ENCODE measurements at regions not wholly inside any gene's neighbourhood (a gene's known extent, or its start where the extent isn't known, plus 50 kb on each side); places are given as distances from the start of the nearest gene placed in this dataset.

DNA sequence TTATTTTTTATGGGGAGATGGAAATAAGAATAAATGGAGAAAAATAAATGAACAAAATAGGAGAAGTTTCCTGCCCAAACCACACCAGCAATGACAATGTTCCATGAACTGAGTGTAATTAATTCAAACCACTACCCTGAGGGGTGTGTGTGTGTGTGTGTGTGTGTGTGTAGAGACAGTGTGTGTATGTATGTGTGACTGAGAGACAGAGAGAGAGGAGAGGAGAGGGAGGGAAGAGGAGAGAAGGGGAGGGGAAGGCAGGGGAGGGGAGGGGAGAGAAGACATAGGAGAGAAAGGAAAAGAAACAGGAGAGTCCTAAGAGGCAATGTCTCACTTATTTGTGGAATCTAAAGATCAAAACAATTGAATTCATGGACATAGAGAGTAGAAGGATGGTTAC lies 65.0 kb upstream of the POU2AF1 start:
- Histone ChIP-seq H3K27ac (no peak overlapping the region), H3K4me3 (no peak overlapping the region), H3K27me3 (replicated peaks; ENCODE audit: insufficient read depth) (no peaks in the 10 kb centered on the region), H3K9me3 (no peaks in the 10 kb centered on the region), H3K4me1 (ENCODE audit: control insufficient read depth in 1 of 2, low read depth in 2 of 2) (no peaks in the 10 kb centered on the region), H3K36me3 (no peaks in the 10 kb centered on the region)
- no peak for ATAC-seq (ENCODE audit: insufficient number of reproducible peaks, low FRiP score, low read depth)
- TF ChIP-seq, protein P1, sequence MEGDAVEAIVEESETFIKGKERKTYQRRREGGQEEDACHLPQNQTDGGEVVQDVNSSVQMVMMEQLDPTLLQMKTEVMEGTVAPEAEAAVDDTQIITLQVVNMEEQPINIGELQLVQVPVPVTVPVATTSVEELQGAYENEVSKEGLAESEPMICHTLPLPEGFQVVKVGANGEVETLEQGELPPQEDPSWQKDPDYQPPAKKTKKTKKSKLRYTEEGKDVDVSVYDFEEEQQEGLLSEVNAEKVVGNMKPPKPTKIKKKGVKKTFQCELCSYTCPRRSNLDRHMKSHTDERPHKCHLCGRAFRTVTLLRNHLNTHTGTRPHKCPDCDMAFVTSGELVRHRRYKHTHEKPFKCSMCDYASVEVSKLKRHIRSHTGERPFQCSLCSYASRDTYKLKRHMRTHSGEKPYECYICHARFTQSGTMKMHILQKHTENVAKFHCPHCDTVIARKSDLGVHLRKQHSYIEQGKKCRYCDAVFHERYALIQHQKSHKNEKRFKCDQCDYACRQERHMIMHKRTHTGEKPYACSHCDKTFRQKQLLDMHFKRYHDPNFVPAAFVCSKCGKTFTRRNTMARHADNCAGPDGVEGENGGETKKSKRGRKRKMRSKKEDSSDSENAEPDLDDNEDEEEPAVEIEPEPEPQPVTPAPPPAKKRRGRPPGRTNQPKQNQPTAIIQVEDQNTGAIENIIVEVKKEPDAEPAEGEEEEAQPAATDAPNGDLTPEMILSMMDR (IDR thresholded peaks at IDR 0.05) = no peak
- DNase-seq (ENCODE audit: low spot score) = no peak

- DNase-seq (ENCODE audit: low spot score) (no peak), ATAC-seq (ENCODE audit: insufficient number of reproducible peaks, low FRiP score, low read depth) (no peak)
- no peaks in the 10 kb centered on the region for H3K4me1 ChIP-seq (ENCODE audit: control insufficient read depth in 1 of 2, low read depth in 2 of 2)
- H3K27me3 ChIP-seq (replicated peaks; ENCODE audit: insufficient read depth) = no peaks in the 10 kb centered on the region
- H3K27ac ChIP-seq = no peak overlapping the region
- TF ChIP-seq, protein P1 (IDR thresholded peaks at IDR 0.05) = no peak
- no peak overlapping the region for H3K4me3 ChIP-seq
- no peaks in the 10 kb centered on the region for H3K9me3 ChIP-seq
- H3K36me3 ChIP-seq = no peaks in the 10 kb centered on the region
Observed at GRCh38 chr11:111443640-111444039, 64.6 kb upstream of the POU2AF1 start.

GRCh38 chr11:111443032-111443431 lies 64.0 kb upstream of the POU2AF1 start:
- Histone ChIP-seq H3K9me3 (no peaks in the 10 kb centered on the region), H3K27ac (no peak overlapping the region), H3K4me1 (ENCODE audit: control insufficient read depth in 1 of 2, low read depth in 2 of 2) (no peaks in the 10 kb centered on the region), H3K27me3 (replicated peaks; ENCODE audit: insufficient read depth) (no peaks in the 10 kb centered on the region), H3K4me3 (no peak overlapping the region), H3K36me3 (no peaks in the 10 kb centered on the region)
- ATAC-seq (ENCODE audit: insufficient number of reproducible peaks, low FRiP score, low read depth) = no peak
- TF ChIP-seq, protein P1 (IDR thresholded peaks at IDR 0.05) = no peak
- no peak for DNase-seq (ENCODE audit: low spot score)

GRCh38 chr11:111441443-111441842 lies 62.4 kb upstream of the POU2AF1 start:
- no peaks in the 10 kb centered on the region for H3K36me3 ChIP-seq
- TF ChIP-seq, protein P1 (IDR thresholded peaks at IDR 0.05) = no peak
- H3K9me3 ChIP-seq = no peaks in the 10 kb centered on the region
- no peak overlapping the region for H3K4me3 ChIP-seq
- H3K27me3 ChIP-seq (replicated peaks; ENCODE audit: insufficient read depth) = no peaks in the 10 kb centered on the region
- ATAC-seq (ENCODE audit: insufficient number of reproducible peaks, low FRiP score, low read depth) = no peak
- no peaks in the 10 kb centered on the region for H3K4me1 ChIP-seq (ENCODE audit: control insufficient read depth in 1 of 2, low read depth in 2 of 2)
- no peak for DNase-seq (ENCODE audit: low spot score)
- no peak overlapping the region for H3K27ac ChIP-seq

DNA sequence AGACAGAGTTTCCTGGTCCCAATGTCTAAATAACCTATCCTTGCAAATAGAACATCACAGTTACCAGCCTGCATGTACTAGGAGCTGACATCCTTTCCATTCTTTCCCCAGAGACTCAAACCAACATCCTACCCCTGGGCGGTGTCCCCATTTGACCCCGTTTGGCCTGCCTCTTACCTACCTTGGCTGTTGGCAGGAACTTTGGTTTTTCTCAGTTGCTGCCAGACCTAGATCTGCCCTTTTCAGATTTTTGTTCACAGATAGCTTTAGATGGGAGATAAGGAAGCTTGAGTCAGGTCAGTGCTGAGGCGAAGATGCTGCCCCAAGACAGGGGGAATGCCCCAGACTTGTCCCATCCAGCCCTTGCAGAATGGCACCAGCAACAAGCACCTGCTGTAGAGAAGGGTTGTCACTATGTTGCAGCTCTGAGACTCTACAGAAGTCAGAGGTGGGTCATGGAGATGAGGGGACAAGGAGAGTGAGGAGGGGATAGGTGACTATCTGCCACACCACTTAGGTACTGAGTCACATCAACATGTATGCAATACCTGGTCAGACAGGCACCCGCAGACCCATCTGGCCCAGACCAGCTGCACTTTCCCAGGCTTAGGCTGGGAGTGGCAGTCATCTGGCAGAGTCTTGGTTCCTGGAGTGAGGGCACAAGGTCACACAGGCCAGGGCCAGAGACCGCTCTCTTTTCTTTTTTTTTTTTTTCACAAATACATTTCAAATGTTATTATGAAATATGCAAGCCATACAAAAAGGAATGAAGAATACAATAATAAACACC lies 61.5 kb upstream of the POU2AF1 start:
- TF ChIP-seq, protein P1 (IDR thresholded peaks at IDR 0.05) = no peak
- Histone ChIP-seq H3K27me3 (replicated peaks; ENCODE audit: insufficient read depth) (no peaks in the 10 kb centered on the region), H3K9me3 (no peaks in the 10 kb centered on the region), H3K36me3 (no peaks in the 10 kb centered on the region), H3K27ac (no peak overlapping the region), H3K4me1 (ENCODE audit: control insufficient read depth in 1 of 2, low read depth in 2 of 2) (no peaks in the 10 kb centered on the region), H3K4me3 (no peak overlapping the region)
- DNase-seq (ENCODE audit: low spot score) (no peak), ATAC-seq (ENCODE audit: insufficient number of reproducible peaks, low FRiP score, low read depth) (no peak)

Data from thoracic aorta (tissue), 2 donors.